ENCODE measurements at regions not wholly inside any gene's neighbourhood (a gene's known extent, or its start where the extent isn't known, plus 50 kb on each side); places are given as distances from the start of the nearest gene placed in this dataset.

- TF ChIP-seq CTCF (IDR thresholded peaks at IDR 0.05; ENCODE audit: insufficient read depth, low read length) (no peak), POLR2AphosphoS5 (IDR thresholded peaks at IDR 0.05; ENCODE audit: low read depth) (no peak), GABPA (IDR thresholded peaks at IDR 0.05; ENCODE audit: low read depth) (no peak), REST (IDR thresholded peaks at IDR 0.05; ENCODE audit: insufficient replicate concordance, low read depth) (no peak), SPI1 (IDR thresholded peaks at IDR 0.05; ENCODE audit: borderline replicate concordance, low read depth) (no peak)
Measured at GRCh38 chr20:30502670-30503069, 754.8 kb upstream of the DEFB115 start.

Data from HL-60 (cell line).